H1 (cell line): ENCODE measurements at regions not wholly inside any gene's neighbourhood (a gene's known extent, or its start where the extent isn't known, plus 50 kb on each side); places are given as distances from the start of the nearest gene placed in this dataset.

ENCODE experiments used
- CTCF ChIA-PET: fragments of 300-600 bp; sonication (Branson Sonifier 250); formaldehyde crosslinking; loops from one replicate; lab custom pipeline; 2021; ENCODE audit not compliant: partially characterized antibody; lab: Charles Lee
- POLR2A ChIA-PET: fragments of 300-600 bp; sonication (Branson Sonifier 250); formaldehyde crosslinking; loops from one replicate; lab custom pipeline; 2021; ENCODE audit warnings: inconsistent platforms; ENCODE audit not compliant: partially characterized antibody; lab: Charles Lee
- DNase-seq, 2 experiments: peaks; one replicate each; pipeline versions ENCODE4 v3.0.0 to v3.0.0-alpha.2; 2010 to 2022; ENCODE audit warnings: low spot score in 2 of 2, low read depth in 1 of 2, mixed read lengths in 1 of 2
- FAIRE-seq: peaks from 2 replicates; lab custom pipeline; 2011; peaks lifted over from hg19 to GRCh38; lab: Jason Lieb, UNC
- H2AFZ ChIP-seq: 2 replicates; pipeline ENCODE4 v1.8.1; 2012; ENCODE audit warnings: low read length, inconsistent platforms
- H2AK5ac ChIP-seq: 2 replicates; pipeline ENCODE4 v1.6.1; 2013; ENCODE audit warnings: low read depth, low read length
- H2BK120ac ChIP-seq: replicated peaks from 2 replicates; pipeline ENCODE3; 2013; ENCODE audit warnings: low read depth, low read length, inconsistent platforms
- H2BK12ac ChIP-seq: 2 replicates; pipeline ENCODE4 v1.6.1; 2013; ENCODE audit warnings: low read depth, low read length
- H2BK15ac ChIP-seq: 2 replicates; pipeline ENCODE4 v1.6.1; 2013; ENCODE audit warnings: low read length
- H2BK20ac ChIP-seq: 2 replicates; pipeline ENCODE4 v1.6.1; 2013; ENCODE audit warnings: low read length
- H2BK5ac ChIP-seq: 2 replicates; pipeline ENCODE4 v1.6.1; 2013; ENCODE audit warnings: low read depth, low read length
- H3K14ac ChIP-seq: 2 replicates; pipeline ENCODE4 v1.6.1; 2013; ENCODE audit warnings: inconsistent platforms; ENCODE audit not compliant: insufficient read length
- H3K18ac ChIP-seq: 2 replicates; pipeline ENCODE4 v1.6.1; 2013; ENCODE audit warnings: low read length; ENCODE audit errors: extremely low read depth
- H3K23ac ChIP-seq: 2 replicates; pipeline ENCODE4 v1.6.1; 2013; ENCODE audit warnings: inconsistent platforms; ENCODE audit not compliant: insufficient read length
- H3K23me2 ChIP-seq: 2 replicates; pipeline ENCODE4 v1.6.1; 2013; ENCODE audit warnings: low read depth, low read length
- H3K27ac ChIP-seq: 2 replicates; pipeline ENCODE4 v1.6.1; 2011; ENCODE audit warnings: low read depth, low read length, inconsistent platforms
- H3K27me3 ChIP-seq, 4 experiments: replicated peaks in 1 of 4; 1 replicate in 1 of 4; 2 replicates in 3 of 4; pipeline versions ENCODE4 v1.6.1 to v1.8.1; 2011 to 2013; ENCODE audit warnings: low read length in 3 of 4, mild to moderate bottlenecking in 3 of 4, inconsistent platforms in 2 of 4, mixed read lengths in 2 of 4, moderate library complexity in 1 of 4; ENCODE audit not compliant: control insufficient read depth in 3 of 4, insufficient read depth in 3 of 4; ENCODE audit errors: extremely low read depth in 1 of 4
- H3K36me3 ChIP-seq, 4 experiments: 2 replicates each; pipeline versions ENCODE4 v1.6.1 to v1.8.1; 2011 to 2013; ENCODE audit warnings: mild to moderate bottlenecking in 4 of 4, low read length in 3 of 4, moderate library complexity in 2 of 4, control low read depth in 1 of 4, inconsistent platforms in 1 of 4; ENCODE audit not compliant: insufficient read depth in 4 of 4, control insufficient read depth in 2 of 4
- H3K4ac ChIP-seq: replicated peaks from 2 replicates; pipeline ENCODE3; 2013; ENCODE audit warnings: low read length, low read depth, mixed read lengths, inconsistent platforms; ENCODE audit not compliant: insufficient read length
- H3K4me1 ChIP-seq, 4 experiments: replicated peaks in 1 of 4; 1 replicate in 1 of 4; 2 replicates in 3 of 4; pipeline versions ENCODE4 v1.6.1 to v1.8.1; 2011 to 2013; ENCODE audit warnings: low read length in 3 of 4, inconsistent platforms in 2 of 4, mixed read lengths in 1 of 4; ENCODE audit not compliant: insufficient read depth in 4 of 4, control insufficient read depth in 3 of 4
- H3K4me2 ChIP-seq, 2 experiments: 2 replicates each; pipeline versions ENCODE4 v1.6.1 to v1.8.1; 2011 to 2013; ENCODE audit warnings: low read depth in 2 of 2, low read length in 2 of 2, control low read depth in 1 of 2, inconsistent platforms in 1 of 2, mild to moderate bottlenecking in 1 of 2; ENCODE audit not compliant: insufficient read depth in 1 of 2
- H3K4me3 ChIP-seq, 4 experiments: fragments of 200-600, 300-600 bp in 1 of 4; sonication (generic), shearing (Covaris generic), sonication (Bioruptor Twin) in 1 of 4; 2 replicates each; pipeline versions ENCODE4 v1.5.1 to v1.8.1; 2011 to 2016; ENCODE audit warnings: low read length in 4 of 4, low read depth in 3 of 4, control low read depth in 2 of 4, inconsistent platforms in 2 of 4, mild to moderate bottlenecking in 2 of 4, mixed read lengths in 1 of 4, moderate library complexity in 1 of 4; ENCODE audit not compliant: insufficient read depth in 2 of 4; ENCODE audit errors: extremely low read depth in 1 of 4
- H3K56ac ChIP-seq: replicated peaks from 2 replicates; pipeline ENCODE3; 2013; ENCODE audit warnings: low read depth, mild to moderate bottlenecking, mixed read lengths, low read length, inconsistent platforms; ENCODE audit not compliant: insufficient read length
- H3K79me1 ChIP-seq: 2 replicates; pipeline ENCODE4 v1.6.1; 2013; ENCODE audit warnings: low read depth, low read length, control low read depth
- H3K79me2 ChIP-seq, 2 experiments: 2 replicates each; pipeline versions ENCODE4 v1.6.1 to v1.8.1; 2012 to 2013; ENCODE audit warnings: low read length in 2 of 2, mild to moderate bottlenecking in 2 of 2, inconsistent platforms in 1 of 2; ENCODE audit not compliant: insufficient read depth in 2 of 2, control insufficient read depth in 1 of 2
- H3K9ac ChIP-seq, 4 experiments: replicated peaks in 1 of 4; 1 replicate in 1 of 4; 2 replicates in 3 of 4; pipeline versions ENCODE4 v1.6.1 to v1.8.1; 2011 to 2013; ENCODE audit warnings: low read depth in 3 of 4, low read length in 3 of 4, control low read depth in 2 of 4, mild to moderate bottlenecking in 2 of 4, moderate library complexity in 2 of 4, inconsistent platforms in 1 of 4; ENCODE audit errors: extremely low read depth in 1 of 4
- H3K9me3 ChIP-seq, 2 experiments: 2 replicates each; pipeline versions ENCODE4 v1.6.1 to v1.8.1; 2012 to 2013; ENCODE audit warnings: mild to moderate bottlenecking in 2 of 2, moderate library complexity in 2 of 2, control low read depth in 1 of 2, inconsistent platforms in 1 of 2, low read depth in 1 of 2, low read length in 1 of 2, mixed read lengths in 1 of 2; ENCODE audit not compliant: insufficient read depth in 2 of 2
- H4K20me1 ChIP-seq, 2 experiments: replicated peaks in 1 of 2; 2 replicates each; pipeline versions ENCODE3 to v1.8.1; 2011 to 2013; ENCODE audit warnings: inconsistent platforms in 2 of 2, low read length in 2 of 2, mild to moderate bottlenecking in 1 of 2; ENCODE audit not compliant: insufficient read depth in 2 of 2, control insufficient read depth in 1 of 2
- H4K5ac ChIP-seq: 2 replicates; pipeline ENCODE4 v1.6.1; 2013; ENCODE audit warnings: low read length, low read depth, mixed read lengths, inconsistent platforms; ENCODE audit not compliant: insufficient read length
- H4K8ac ChIP-seq: 2 replicates; pipeline ENCODE4 v1.8.0; 2013; ENCODE audit warnings: mild to moderate bottlenecking, moderate library complexity, low read length, inconsistent platforms; ENCODE audit not compliant: insufficient read depth; ENCODE audit errors: extremely low read depth
- H4K91ac ChIP-seq: replicated peaks from 2 replicates; pipeline ENCODE3; 2013; ENCODE audit warnings: low read length, mixed read lengths, inconsistent platforms; ENCODE audit not compliant: insufficient read length
- BRCA1 ChIP-seq: IDR thresholded peaks from 2 replicates; pipeline ENCODE4 v1.6.1; 2012; ENCODE audit warnings: low read depth, low read length, improper control_type of control experiment
- FOSL1 ChIP-seq: IDR thresholded peaks from 2 replicates; pipeline ENCODE4 v1.6.1; 2011; ENCODE audit warnings: mild to moderate bottlenecking, low read depth, low read length, moderate library complexity; ENCODE audit not compliant: insufficient read depth
- KDM1A ChIP-seq: fragments of 200-600, 300-600 bp; sonication (generic); IDR thresholded peaks from 2 replicates; pipeline ENCODE4 v1.7.1; 2016; ENCODE audit warnings: mild to moderate bottlenecking, low read length, borderline replicate concordance
- KDM4A ChIP-seq: IDR thresholded peaks from one replicate; pipeline ENCODE4 v1.7.1; 2012; ENCODE audit warnings: low read depth, mild to moderate bottlenecking, moderate library complexity, low read length, inconsistent platforms; ENCODE audit not compliant: severe bottlenecking
- NANOG ChIP-seq: IDR thresholded peaks from 2 replicates; pipeline ENCODE4 v1.6.1; 2011; ENCODE audit warnings: low read length, low read depth, mild to moderate bottlenecking, inconsistent platforms; ENCODE audit not compliant: insufficient read depth, poor library complexity, severe bottlenecking
- NRF1 ChIP-seq: IDR thresholded peaks from 2 replicates; pipeline ENCODE4 v1.6.1; 2011; ENCODE audit warnings: mild to moderate bottlenecking, low read depth, low read length, improper control_type of control experiment
- RFX5 ChIP-seq: IDR thresholded peaks from 2 replicates; pipeline ENCODE4 v1.6.1; 2011; ENCODE audit warnings: low read depth, low read length, improper control_type of control experiment, borderline replicate concordance
- SAP30 ChIP-seq: fragments of 300-600 bp; sonication (generic); IDR thresholded peaks from 2 replicates; pipeline ENCODE4 v1.7.1; 2012; ENCODE audit warnings: low read length, moderate library complexity, mild to moderate bottlenecking, inconsistent platforms; ENCODE audit not compliant: insufficient read depth, insufficient replicate concordance
- SP4 ChIP-seq: IDR thresholded peaks from 2 replicates; pipeline ENCODE4 v1.6.1; 2012; ENCODE audit warnings: low read length, inconsistent platforms
- TAF1 ChIP-seq: IDR thresholded peaks from 2 replicates; pipeline ENCODE4 v1.6.1; 2011; ENCODE audit warnings: mild to moderate bottlenecking, low read depth, low read length
- ZNF274 ChIP-seq: IDR thresholded peaks from 2 replicates; pipeline ENCODE4 v1.7.0; 2012; ENCODE audit warnings: low read length, borderline replicate concordance; ENCODE audit errors: extremely low read depth
- WGBS, 2 experiments: shearing (Covaris generic) in 1 of 2; methylation state at CpG; one replicate each; pipeline versions ENCODE4 v1.1.6 to v1.1.7; 2013 to 2015; ENCODE audit warnings: low lambda C conversion rate in 2 of 2, mixed read lengths in 2 of 2, inconsistent platforms in 1 of 2, low coverage in 1 of 2, missing lambda C conversion rate in 1 of 2; ENCODE audit not compliant: insufficient replicate concordance in 2 of 2, insufficient coverage in 1 of 2, insufficient read length in 1 of 2; ENCODE audit errors: extremely low coverage in 1 of 2, missing lambda C conversion rate in 1 of 2; 5-methylcytosine and 5-hydroxymethylcytosine counted together
- TF ChIP-seq, protein P1 (sequence below): IDR thresholded peaks from 2 replicates; pipeline ENCODE4 v1.6.1; 2011; ENCODE audit warnings: low read depth, mild to moderate bottlenecking, low read length; ENCODE audit not compliant: insufficient read depth

GRCh38 chr12:28065889-28066630 is 93.5 kb upstream of the PTHLH start:
- no peak overlapping the region for H2BK20ac ChIP-seq
- H3K79me2 ChIP-seq: no peaks in the 10 kb centered on the region
- no peak overlapping the region for H4K8ac ChIP-seq
- H2BK12ac ChIP-seq: no peak overlapping the region
- CTCF ChIA-PET: interaction anchor here (0.6 to 1.1 kb wide), 2 partner anchors 12 to 73 kb away, joined by 3 to 6 read pairs; no protein-coding TSS in a partner anchor
- no peak overlapping the region for H3K14ac ChIP-seq
- H4K20me1 ChIP-seq: no peaks in the 10 kb centered on the region
- no peaks in the 10 kb centered on the region for H3K4me1 ChIP-seq
- no peaks in the 10 kb centered on the region for H3K79me1 ChIP-seq
- 94% methylated on average over 1 of the region's 1 CpG; no CpG with 5 or more reads in 1 of the 2 experiments for WGBS, 2 experiments
- no peak overlapping the region for H2BK120ac ChIP-seq
- H2AK5ac ChIP-seq: no peak overlapping the region
- H3K27ac ChIP-seq: no peak overlapping the region
- H3K4me2 ChIP-seq: no peak overlapping the region
- no peak overlapping the region for H2BK5ac ChIP-seq
- no peak overlapping the region for H2AFZ ChIP-seq
- no peak overlapping the region for H3K4me3 ChIP-seq
- H3K18ac ChIP-seq: no peak overlapping the region
- no peak for FAIRE-seq
- no peak overlapping the region for H3K56ac ChIP-seq
- no peak for DNase-seq
- no peak overlapping the region for H4K5ac ChIP-seq
- H3K27me3 ChIP-seq: no peaks in the 10 kb centered on the region
- no peak overlapping the region for H2BK15ac ChIP-seq
- no peak overlapping the region for H3K23ac ChIP-seq
- no peaks in the 10 kb centered on the region; a peak in 1 of 4 replicates for H3K9me3 ChIP-seq
- no peaks in the 10 kb centered on the region for H3K36me3 ChIP-seq
- H3K4ac ChIP-seq: no peak overlapping the region
- no peak overlapping the region for H4K91ac ChIP-seq
- POLR2A ChIA-PET: interaction anchor here (1.2 kb wide), 1 partner anchor 15 kb away, joined by 3 read pairs; no protein-coding TSS in a partner anchor
- H3K9ac ChIP-seq: no peak overlapping the region
- H3K23me2 ChIP-seq: no peaks in the 10 kb centered on the region
- no peak for TF ChIP-seq KDM4A
- no peak for TF ChIP-seq RFX5
- no peak for TF ChIP-seq KDM1A
- TF ChIP-seq TAF1: no peak
- no peak for TF ChIP-seq NANOG
- TF ChIP-seq, protein P1, sequence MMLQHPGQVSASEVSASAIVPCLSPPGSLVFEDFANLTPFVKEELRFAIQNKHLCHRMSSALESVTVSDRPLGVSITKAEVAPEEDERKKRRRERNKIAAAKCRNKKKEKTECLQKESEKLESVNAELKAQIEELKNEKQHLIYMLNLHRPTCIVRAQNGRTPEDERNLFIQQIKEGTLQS: no peak
- no peak for TF ChIP-seq ZNF274
- TF ChIP-seq BRCA1: no peak
- TF ChIP-seq FOSL1: no peak
- TF ChIP-seq SAP30: no peak
- TF ChIP-seq SP4: no peak
- TF ChIP-seq NRF1: no peak
